ENCODE measurements at regions not wholly inside any gene's neighbourhood (a gene's known extent, or its start where the extent isn't known, plus 50 kb on each side); places are given as distances from the start of the nearest gene placed in this dataset.
A peak's percentile ranks its signal among the peaks of the same experiment; 100 is the strongest.

DNA sequence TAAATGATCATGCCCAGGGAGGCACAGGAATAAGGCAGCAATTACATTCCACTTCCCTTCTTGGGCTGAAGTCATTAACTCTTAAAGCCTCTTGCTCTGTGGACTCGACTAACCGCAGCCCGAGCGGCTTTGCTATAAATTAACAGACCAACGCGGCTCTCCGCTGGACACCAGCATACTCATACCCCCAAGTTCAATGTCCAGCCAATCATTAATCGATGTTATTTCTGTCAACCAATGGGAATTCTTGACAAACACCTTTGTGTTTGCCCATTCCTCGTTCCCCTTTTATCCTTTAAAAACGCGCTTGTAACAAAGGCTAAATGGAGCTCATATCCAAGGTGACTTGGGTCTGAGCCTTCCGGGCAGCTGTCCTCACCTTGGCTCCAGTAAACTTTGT, 183.1 kb upstream of the RALGAPA2 start (continued):
- TF ChIP-seq NR1H2 (CRISPR knock-in tag; IDR thresholded peaks at IDR 0.05; ENCODE audit: borderline replicate concordance, low read depth): no peak
- no peak for TF ChIP-seq SP4 (CRISPR knock-in tag; IDR thresholded peaks at IDR 0.05)
- TF ChIP-seq, protein P1, sequence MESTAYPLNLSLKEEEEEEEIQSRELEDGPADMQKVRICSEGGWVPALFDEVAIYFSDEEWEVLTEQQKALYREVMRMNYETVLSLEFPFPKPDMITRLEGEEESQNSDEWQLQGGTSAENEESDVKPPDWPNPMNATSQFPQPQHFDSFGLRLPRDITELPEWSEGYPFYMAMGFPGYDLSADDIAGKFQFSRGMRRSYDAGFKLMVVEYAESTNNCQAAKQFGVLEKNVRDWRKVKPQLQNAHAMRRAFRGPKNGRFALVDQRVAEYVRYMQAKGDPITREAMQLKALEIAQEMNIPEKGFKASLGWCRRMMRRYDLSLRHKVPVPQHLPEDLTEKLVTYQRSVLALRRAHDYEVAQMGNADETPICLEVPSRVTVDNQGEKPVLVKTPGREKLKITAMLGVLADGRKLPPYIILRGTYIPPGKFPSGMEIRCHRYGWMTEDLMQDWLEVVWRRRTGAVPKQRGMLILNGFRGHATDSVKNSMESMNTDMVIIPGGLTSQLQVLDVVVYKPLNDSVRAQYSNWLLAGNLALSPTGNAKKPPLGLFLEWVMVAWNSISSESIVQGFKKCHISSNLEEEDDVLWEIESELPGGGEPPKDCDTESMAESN (CRISPR knock-in tag; conservative IDR thresholded peaks at IDR 0.05): no peak
- TF ChIP-seq ZNF879 (CRISPR knock-in tag; IDR thresholded peaks at IDR 0.05): no peak
- no peak for TF ChIP-seq MED8 (CRISPR knock-in tag; IDR thresholded peaks at IDR 0.05; ENCODE audit: insufficient replicate concordance)
- TF ChIP-seq SIN3B (IDR thresholded peaks at IDR 0.05; ENCODE audit: low read length): no peak
- TF ChIP-seq KAT8 (CRISPR knock-in tag; IDR thresholded peaks at IDR 0.05): no peak
- TF ChIP-seq, protein P2, sequence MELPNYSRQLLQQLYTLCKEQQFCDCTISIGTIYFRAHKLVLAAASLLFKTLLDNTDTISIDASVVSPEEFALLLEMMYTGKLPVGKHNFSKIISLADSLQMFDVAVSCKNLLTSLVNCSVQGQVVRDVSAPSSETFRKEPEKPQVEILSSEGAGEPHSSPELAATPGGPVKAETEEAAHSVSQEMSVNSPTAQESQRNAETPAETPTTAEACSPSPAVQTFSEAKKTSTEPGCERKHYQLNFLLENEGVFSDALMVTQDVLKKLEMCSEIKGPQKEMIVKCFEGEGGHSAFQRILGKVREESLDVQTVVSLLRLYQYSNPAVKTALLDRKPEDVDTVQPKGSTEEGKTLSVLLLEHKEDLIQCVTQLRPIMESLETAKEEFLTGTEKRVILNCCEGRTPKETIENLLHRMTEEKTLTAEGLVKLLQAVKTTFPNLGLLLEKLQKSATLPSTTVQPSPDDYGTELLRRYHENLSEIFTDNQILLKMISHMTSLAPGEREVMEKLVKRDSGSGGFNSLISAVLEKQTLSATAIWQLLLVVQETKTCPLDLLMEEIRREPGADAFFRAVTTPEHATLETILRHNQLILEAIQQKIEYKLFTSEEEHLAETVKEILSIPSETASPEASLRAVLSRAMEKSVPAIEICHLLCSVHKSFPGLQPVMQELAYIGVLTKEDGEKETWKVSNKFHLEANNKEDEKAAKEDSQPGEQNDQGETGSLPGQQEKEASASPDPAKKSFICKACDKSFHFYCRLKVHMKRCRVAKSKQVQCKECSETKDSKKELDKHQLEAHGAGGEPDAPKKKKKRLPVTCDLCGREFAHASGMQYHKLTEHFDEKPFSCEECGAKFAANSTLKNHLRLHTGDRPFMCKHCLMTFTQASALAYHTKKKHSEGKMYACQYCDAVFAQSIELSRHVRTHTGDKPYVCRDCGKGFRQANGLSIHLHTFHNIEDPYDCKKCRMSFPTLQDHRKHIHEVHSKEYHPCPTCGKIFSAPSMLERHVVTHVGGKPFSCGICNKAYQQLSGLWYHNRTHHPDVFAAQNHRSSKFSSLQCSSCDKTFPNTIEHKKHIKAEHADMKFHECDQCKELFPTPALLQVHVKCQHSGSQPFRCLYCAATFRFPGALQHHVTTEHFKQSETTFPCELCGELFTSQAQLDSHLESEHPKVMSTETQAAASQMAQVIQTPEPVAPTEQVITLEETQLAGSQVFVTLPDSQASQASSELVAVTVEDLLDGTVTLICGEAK (IDR thresholded peaks at IDR 0.05): no peak
- TF ChIP-seq, protein P2 (CRISPR knock-in tag; IDR thresholded peaks at IDR 0.05): no peak
- peak; percentile 55 for TF ChIP-seq NFYB (CRISPR knock-in tag; IDR thresholded peaks at IDR 0.05)
- no peak for TF ChIP-seq ZNF337 (CRISPR knock-in tag; IDR thresholded peaks at IDR 0.05; ENCODE audit: borderline replicate concordance, low read depth)
- TF ChIP-seq, protein P3, sequence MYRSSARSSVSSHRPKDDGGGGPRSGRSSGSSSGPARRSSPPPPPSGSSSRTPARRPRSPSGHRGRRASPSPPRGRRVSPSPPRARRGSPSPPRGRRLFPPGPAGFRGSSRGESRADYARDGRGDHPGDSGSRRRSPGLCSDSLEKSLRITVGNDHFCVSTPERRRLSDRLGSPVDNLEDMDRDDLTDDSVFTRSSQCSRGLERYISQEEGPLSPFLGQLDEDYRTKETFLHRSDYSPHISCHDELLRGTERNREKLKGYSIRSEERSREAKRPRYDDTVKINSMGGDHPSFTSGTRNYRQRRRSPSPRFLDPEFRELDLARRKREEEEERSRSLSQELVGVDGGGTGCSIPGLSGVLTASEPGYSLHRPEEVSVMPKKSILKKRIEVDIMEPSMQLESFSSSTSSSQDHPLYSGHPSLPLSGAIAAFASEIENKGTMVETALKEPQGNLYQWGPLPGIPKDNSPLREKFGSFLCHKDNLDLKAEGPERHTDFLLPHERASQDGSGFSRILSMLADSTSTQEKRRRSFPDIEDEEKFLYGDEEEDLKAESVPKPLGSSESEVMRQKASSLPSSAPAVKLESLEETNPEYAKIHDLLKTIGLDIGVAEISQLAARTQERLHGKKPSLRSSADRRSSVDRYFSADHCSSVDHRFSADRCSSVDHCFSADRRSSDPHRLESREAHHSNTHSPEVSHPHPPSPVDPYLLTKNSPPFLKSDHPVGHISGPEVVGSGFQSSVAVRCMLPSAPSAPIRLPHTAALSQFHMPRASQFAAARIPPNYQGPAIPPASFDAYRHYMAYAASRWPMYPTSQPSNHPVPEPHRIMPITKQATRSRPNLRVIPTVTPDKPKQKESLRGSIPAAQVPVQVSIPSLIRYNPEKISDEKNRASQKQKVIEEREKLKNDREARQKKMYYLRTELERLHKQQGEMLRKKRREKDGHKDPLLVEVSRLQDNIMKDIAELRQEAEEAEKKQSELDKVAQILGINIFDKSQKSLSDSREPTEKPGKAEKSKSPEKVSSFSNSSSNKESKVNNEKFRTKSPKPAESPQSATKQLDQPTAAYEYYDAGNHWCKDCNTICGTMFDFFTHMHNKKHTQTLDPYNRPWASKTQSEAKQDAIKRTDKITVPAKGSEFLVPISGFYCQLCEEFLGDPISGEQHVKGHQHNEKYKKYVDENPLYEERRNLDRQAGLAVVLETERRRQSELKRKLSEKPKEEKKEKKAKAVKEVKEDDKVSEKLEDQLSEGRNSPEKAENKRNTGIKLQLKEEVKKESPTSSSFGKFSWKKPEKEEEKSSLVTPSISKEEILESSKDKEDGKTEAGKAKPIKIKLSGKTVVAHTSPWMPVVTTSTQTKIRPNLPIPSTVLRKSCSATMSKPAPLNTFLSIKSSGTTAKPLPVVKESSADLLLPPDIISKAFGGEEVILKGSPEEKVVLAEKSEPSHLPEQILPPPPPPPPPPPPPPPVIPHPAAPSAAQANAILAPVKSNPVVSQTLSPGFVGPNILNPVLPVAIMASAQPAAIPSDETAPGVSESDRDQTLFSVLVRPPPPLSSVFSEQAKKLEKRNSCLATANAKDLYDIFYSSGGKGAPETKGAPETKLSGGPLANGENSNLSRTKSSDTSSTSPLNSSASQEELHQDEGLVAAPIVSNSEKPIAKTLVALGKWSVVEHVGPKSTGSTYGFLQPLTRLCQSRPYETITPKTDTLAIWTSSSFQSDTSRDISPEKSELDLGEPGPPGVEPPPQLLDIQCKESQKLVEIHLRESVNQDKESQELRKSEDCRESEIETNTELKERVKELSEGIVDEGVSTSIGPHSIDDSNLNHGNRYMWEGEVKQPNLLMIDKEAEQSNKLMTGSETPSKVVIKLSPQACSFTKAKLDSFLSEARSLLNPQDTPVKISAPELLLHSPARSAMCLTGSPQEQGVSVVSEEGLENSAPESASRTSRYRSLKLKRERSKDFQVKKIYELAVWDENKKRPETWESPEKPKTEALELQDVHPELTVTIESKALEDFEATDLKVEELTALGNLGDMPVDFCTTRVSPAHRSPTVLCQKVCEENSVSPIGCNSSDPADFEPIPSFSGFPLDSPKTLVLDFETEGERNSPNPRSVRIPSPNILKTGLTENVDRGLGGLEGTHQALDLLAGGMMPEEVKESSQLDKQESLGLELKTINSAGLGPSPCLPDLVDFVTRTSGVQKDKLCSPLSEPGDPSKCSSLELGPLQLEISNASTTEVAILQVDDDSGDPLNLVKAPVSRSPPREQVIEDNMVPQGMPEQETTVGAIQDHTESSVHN (CRISPR knock-in tag; IDR thresholded peaks at IDR 0.05): no peak
